ENCODE measurements at regions not wholly inside any gene's neighbourhood (a gene's known extent, or its start where the extent isn't known, plus 50 kb on each side); places are given as distances from the start of the nearest gene placed in this dataset.

DNA sequence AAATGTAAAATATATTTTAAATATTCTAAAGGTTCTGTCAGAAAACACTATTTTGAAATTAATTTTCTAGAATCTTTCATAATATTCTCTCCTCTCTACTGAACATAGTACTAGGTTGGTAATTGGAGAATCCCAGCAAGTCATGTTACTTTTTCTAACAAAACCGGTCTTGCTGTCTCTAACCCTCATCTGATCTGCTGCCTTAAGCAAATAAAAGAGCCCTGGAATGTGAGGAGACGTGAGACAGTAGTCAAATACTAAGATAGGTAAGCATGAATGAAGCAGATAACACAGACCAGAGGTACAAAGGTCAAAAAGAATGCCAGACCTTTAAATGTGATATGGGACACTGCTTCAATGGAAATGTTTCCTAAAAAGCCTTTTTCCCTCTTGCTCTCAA is 462.4 kb upstream of the NUPR2 start:
- TF ChIP-seq CTCF (conservative IDR thresholded peaks at IDR 0.05; ENCODE audit: low read depth in 2 of 2) (no peak), EZH2 (IDR thresholded peaks at IDR 0.05; ENCODE audit: low read depth, unreplicated experiment) (no peak), REST (IDR thresholded peaks at IDR 0.05; ENCODE audit: unreplicated experiment) (no peak), POLR2AphosphoS5 (IDR thresholded peaks at IDR 0.05; ENCODE audit: low read depth) (no peak)
